GM18868 (cell line): ENCODE measurements at regions not wholly inside any gene's neighbourhood (a gene's known extent, or its start where the extent isn't known, plus 50 kb on each side); places are given as distances from the start of the nearest gene placed in this dataset.

Experiments used
- ATAC-seq: cut with Tn5 transposase; IDR thresholded peaks from one replicate; pipeline ENCODE4 v1.9.1; 2021; ENCODE audit warnings: mild to moderate bottlenecking, moderate library complexity; ENCODE audit not compliant: unreplicated experiment

- ATAC-seq = no peak
These were observed 232.8 kb downstream of the GLRX3 start for GRCh38 chr10:130368761-130369560.

GRCh38 chr10:130369645-130370381, 233.6 kb downstream of the GLRX3 start:
- no peak for ATAC-seq

- ATAC-seq = no peak
These were observed 234.5 kb downstream of the GLRX3 start for GRCh38 chr10:130370721-130371120.

GRCh38 chr10:130371156-130371555, 235.0 kb downstream of the GLRX3 start:
- no peak for ATAC-seq

- ATAC-seq = no peak
These were observed 235.5 kb downstream of the GLRX3 start for GRCh38 chr10:130371666-130372065.

GRCh38 chr10:130372222-130372621, 236.0 kb downstream of the GLRX3 start:
- ATAC-seq = no peak

GRCh38 chr10:130372866-130373265, 236.7 kb downstream of the GLRX3 start:
- no peak for ATAC-seq

GRCh38 chr10:130377986-130378540, 241.9 kb downstream of the GLRX3 start:
- no peak for ATAC-seq

GRCh38 chr10:130378556-130379400, 242.6 kb downstream of the GLRX3 start:
- ATAC-seq = no peak

- no peak for ATAC-seq
These were observed 243.9 kb downstream of the GLRX3 start for GRCh38 chr10:130380056-130380455.

GRCh38 chr10:130382031-130382430, 245.8 kb downstream of the GLRX3 start:
- ATAC-seq = no peak

- no peak for ATAC-seq
These were observed 251.9 kb downstream of the GLRX3 start for GRCh38 chr10:130387936-130388580.

- ATAC-seq = no peak
These were observed 252.6 kb downstream of the GLRX3 start for GRCh38 chr10:130388746-130389145.

GRCh38 chr10:130389906-130390305, 253.7 kb downstream of the GLRX3 start:
- ATAC-seq = no peak

- ATAC-seq = no peak
These were observed 255.8 kb downstream of the GLRX3 start for GRCh38 chr10:130392031-130392430.

GRCh38 chr10:130393342-130393741, 257.2 kb downstream of the GLRX3 start:
- no peak for ATAC-seq

- no peak for ATAC-seq
These were observed 258.6 kb downstream of the GLRX3 start for GRCh38 chr10:130394832-130395231.

- ATAC-seq = no peak
These were observed 259.2 kb downstream of the GLRX3 start for GRCh38 chr10:130395248-130395936.

- ATAC-seq = no peak
These were observed 259.9 kb downstream of the GLRX3 start for GRCh38 chr10:130396044-130396443.
